Stimulated activated CD4-positive, alpha-beta T cell treated with anti-CD3 and anti-CD28 coated beads, Interleukin-4, amount 100 ng/mL, for 48 hours (primary cell): ENCODE measurements at regions not wholly inside any gene's neighbourhood (a gene's known extent, or its start where the extent isn't known, plus 50 kb on each side); places are given as distances from the start of the nearest gene placed in this dataset.
"Not testable (repeated sequence)": the region's sequence is repeated elsewhere in the genome, so short reads cannot be mapped to it uniquely, and the experiment has no call there.

ENCODE experiments used
- DNase-seq, 2 donors: peaks; one replicate each; pipeline ENCODE4 v3.0.0-alpha.2; 2020; ENCODE audit warnings: low read depth in 2 of 2

DNA sequence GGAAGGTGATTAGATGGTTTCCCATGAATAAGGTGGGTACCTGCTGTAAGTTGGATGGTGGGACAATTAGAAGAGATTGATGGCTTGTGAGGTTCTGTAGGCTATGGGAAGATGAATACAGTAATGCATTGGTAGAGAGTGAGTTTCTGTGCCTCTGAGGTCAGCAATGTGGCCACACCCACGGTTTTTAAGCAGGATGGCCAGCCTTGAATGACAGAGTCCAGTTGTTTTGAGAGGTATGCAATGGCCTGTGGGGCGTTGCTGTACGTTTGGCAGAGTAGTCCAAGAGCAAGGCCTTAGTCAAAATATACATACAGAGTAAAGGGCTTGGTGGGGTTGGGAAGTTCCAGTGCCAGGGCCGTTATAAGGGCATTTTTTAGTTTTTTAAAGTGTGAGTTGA is 235.6 kb upstream of the C9orf72 start:
- DNase-seq = no peak

DNA sequence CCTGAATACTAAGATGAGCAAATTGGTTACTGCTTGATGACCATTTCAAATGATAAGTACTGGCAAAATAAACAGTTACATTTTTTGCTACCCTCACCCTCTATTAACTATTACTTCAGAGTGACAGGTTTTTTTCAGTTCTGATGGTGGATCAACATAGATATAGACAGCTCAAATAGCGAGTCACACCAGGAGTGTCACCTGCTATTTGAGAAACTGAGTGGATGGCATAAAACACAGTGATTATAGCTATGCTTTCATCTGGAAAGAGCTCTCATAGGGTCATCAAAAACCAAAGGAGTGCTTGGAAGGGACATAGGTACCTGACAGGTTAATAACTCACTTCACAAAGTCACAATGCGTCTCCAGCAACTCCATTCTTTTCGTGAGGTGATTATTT is 244.5 kb upstream of the C9orf72 start:
- no peak for DNase-seq

DNA sequence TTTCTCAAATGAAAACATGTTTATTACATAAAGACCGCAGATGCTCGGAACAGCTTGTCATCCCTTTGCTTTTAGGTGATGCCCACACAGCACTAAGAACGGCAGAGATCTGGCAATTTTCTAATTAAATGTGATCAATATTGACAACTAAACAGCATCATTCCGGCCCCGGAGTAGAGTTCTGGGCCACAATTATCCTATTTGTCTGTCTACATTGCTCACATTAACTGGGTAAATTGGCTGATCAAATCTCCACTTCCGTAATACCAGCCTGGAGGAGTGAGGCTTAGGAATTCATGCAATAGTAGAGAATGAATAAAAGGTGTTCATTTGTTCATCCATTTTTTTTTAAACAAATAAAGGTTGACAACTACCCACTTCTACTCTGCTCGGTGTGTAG is 245.1 kb upstream of the C9orf72 start:
- no peak for DNase-seq

DNA sequence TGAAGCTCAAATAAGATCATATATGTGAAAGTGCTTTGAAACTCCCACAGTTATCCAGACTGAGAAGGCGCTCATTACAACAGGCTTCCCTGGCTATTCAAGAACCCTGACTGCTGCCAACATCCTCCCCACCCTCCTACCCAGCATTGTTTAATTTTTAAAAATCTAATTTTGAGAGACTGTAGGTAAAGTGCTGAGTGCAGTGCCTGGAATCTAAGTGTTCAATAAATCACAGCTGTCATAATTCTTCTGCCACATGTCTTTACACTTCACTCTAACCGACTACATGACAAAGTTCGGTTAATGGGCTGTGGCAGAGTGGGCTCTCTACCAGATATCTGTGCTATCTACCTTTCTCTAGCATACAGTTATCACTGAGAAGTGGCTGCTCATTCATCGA is 255.6 kb upstream of the C9orf72 start:
- DNase-seq = no peak

DNA sequence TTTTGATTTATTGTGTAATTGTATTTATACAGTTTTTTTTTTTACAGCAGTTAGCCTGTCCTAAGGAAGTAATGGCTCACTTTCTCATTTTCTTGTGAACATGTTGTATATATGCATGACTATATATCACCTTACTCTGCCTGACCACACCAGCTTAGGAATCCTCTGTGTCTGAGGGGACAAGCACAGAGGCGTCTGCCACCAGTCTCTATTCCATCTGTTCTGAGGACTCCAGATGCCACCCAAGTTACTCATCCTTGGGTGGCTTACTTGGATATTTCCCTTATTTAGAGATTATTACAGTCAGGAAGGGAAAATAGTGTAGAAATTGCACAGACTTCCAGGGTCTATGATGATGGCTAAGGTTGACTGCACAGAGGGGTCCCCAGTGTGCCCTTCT is 256.3 kb upstream of the C9orf72 start:
- DNase-seq = no peak

DNA sequence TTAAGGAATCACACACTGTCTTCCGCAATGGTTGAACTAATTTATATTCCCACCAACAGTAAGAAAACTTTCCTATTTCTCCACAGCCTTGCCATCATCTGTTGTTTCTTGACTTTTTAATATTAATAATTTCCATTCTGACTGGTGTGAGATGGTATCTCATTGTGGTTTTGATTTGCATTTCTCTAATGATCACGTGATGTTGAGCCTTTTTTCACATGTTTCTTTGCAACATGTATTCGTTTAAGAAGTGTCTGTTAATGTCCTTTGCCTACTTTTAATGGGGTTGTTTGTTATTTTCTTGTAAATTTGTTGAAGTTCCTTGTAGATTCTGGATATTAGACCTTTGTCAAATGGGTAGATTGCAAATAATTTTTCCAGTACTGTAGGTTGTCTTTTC is 258.8 kb upstream of the C9orf72 start:
- not testable (repeated sequence) for DNase-seq

DNA sequence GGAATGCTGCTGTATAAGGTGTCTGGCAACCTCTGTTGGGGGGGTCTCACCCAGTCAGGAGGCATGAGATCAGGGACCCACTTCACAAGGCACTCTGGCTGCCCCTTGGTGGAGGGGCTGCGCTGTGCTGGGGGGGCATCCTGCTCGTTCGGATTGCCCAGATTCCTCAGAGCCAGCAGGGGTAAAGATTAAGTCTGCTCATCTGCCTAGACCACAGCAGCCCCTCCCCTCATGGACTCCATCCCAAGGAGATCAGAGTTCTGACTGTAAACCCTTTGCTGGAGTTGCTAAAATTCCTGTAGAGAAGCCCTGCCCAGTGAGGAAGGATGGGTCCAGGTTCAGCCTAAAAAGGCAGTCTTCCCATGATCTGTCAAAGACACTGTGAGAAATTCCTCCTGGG is 262.0 kb upstream of the C9orf72 start:
- no peak for DNase-seq

DNA sequence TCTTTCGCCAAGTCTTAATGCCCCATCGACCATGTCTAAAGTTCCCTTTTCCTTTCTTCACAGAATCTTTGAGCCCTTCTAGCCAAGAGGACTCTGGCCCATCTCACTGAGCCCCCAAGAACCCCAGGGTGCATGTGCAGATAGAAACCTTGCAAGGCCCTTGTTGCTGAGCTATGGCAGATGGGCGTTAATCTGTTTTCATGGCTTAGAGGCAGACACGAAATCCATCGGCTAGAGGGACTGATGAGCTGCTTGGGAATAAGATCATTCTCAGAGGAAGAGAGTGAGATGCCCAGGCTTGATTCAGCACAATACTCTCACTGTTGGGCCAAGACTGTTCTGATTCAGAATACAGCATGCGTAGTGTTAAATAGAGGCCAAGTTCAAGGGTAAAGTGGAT is 262.5 kb upstream of the C9orf72 start:
- no peak for DNase-seq

DNA sequence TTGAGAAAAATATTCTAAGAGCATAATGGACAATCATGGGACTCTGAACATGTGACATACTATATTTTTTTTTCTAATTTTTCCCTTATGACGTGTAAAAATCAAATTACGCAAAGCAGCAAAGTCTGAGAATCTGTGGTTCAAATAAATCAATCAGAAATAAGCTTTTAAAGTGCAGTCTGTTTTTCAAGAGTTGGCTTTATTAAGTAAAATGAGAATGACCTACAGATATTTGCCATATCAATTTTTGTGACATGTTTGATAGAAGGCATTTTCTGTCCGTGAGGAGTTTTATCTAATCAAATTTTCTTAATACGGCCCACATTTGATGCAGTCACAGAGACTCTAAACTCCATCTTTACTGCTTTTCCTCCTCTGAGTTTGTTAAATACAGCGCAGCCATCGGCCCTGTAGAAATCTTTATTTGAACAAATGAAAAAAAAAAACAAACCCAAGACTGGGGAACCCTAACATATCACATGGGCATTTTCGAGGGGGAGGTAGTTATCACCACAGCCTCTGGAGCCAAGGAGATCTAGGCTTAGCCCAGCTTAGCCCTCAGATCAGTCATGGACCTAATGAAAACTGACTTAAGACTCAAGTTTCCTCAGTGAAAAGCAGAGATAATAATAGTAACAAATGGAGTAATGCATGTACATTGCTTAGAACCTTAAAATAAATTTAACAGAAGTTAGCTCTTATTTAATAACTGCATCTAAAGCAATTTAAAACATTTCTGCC is 263.6 kb upstream of the C9orf72 start:
- no peak for DNase-seq

DNA sequence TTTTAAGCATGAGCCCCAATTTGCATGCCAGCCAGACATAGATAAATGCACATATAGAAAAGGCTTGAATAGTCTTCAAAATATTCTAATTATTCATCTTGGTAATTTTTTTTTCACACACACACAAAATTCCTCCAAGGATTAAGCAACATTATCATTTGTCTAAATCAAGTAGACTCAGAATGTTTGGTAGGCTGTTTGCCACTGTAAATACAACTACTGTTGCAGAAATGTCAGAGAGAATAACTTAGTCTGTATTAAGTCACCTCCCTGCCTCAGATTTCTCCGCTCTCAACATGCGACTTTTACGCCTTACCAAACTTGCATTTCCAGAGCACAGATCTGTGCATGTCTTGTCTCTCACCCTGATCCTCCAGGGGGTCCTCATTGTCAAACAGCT is 265.6 kb upstream of the C9orf72 start:
- DNase-seq = no peak

DNA sequence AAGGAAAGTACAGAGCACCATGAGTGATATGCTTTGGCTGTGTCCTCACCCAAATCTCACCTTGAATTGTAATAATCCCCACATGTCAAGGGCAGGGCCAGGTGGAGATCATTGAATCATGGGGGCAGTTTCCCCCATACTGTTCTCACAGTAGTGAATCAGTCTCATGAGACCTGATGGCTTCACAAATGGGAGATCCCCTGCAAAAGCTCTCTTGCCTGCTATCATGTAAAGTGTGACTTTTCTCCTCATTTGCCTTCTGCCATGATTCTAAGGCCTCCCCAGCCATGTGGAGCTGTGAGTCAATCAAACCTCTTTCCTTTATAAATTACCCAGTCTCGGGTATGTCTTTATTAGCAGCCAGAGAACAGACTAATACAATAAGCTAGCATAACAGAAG is 266.5 kb upstream of the C9orf72 start:
- DNase-seq = not testable (repeated sequence)

DNA sequence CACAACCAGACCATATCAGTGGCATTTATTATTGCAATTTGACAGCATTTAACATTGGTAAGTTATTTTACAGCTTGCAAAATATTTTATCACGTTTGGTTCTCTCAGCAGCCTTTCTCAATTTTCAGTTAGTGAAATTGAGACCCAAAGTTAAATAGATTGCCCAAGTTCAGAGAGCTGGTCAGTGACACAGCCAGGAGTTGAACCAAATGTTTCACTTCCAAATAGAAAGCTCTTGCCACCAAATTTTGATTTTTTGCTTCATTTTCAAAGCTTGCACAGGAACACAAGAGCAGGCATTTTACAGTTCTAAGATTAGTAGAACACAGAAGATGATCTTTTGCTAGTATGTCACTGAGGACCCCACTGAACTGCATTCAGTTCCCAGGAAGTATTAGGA is 271.5 kb upstream of the C9orf72 start:
- DNase-seq = no peak

DNA sequence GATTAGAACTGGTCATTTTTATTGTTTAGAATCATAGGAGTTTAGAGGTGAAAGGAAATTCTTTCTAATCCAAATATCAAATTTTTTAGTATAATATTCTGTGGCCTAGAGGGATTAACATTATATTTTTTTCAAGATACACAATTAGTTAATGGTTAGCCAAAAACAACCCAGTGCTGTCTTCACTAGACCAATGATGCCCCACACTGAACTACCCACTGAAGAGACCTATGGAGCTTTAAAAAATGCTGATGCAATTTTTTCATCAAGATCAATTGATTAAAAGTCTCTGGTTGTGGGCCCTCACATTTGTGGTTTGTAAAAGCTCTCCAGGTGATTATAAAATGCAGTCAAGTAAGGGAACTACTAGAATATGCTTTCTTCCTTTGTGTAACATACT is 274.1 kb upstream of the C9orf72 start:
- DNase-seq = no peak

DNA sequence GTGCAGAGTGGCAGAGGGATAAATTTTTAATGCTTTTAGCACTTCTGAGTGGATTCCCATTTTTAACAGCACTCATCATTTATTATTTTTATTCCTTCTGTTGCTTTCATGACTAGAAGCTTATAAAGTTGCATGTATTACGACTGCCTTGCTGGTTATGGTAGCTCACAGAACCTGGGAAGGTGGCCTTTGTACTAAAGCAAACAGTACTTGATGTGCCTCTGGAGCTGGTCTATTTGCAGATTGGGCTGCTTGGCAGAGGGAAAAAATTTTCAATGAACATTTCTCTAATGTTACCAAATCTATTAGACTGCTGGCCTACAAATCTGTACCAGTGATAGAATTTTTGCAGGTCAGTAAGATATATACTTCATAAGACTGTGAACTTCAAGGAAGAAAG is 274.5 kb upstream of the C9orf72 start:
- DNase-seq = no peak

DNA sequence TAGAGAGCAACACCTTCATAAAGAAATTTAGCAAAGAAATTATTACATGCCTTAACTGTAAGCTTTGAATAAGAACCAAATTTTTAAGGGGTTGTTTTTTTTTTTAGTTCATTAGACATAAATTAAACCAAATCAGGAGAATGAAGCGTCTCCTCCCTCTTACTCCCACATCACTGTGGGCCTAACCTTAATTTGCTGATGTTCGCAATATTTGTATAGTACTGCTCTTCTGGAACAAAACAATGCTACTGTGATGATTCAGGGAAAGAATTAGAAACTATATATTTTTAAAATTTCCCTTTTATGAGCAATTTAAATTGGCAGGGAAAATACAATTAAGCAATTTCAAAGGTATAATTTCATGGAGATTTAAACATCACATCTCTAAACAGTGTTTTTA is 275.0 kb upstream of the C9orf72 start:
- DNase-seq = no peak

DNA sequence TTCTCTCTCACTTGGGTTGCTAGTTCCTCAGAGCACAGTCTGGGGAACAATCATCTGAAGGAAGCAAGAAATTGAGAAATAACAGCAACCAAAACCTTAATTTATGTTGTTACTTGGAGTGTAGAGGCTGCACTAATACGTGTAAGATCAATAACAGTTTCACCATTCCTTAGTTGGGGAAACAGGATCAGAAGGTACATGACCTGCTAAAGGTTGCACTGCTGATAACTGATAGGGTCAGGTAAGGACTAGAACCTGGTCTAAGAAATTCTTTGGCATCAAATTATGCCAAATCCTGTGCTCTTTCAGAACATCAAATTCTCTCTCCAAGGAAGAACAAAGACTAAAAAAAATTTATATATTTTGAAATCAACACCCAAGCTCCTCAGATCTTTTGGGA is 278.6 kb upstream of the C9orf72 start:
- DNase-seq = no peak

DNA sequence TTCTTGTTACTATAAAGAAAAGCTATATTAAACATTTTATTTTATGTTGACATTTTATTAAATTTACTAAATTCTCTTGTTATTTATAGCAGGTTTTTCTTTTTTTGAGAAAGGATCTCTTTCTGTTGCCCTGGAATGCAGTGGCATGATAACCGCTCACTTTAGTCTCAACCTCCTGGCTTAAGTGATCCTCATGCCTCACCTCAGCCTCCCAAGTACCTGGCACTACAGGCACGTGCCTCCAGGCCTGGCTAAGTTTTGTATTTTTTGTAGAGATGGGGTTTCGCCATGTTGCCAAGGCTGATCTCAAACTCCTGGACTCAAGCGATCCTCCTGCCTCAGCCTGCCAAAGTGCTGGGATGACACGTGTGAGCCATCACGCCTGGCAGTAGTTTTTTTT is 280.2 kb upstream of the C9orf72 start:
- no peak for DNase-seq

DNA sequence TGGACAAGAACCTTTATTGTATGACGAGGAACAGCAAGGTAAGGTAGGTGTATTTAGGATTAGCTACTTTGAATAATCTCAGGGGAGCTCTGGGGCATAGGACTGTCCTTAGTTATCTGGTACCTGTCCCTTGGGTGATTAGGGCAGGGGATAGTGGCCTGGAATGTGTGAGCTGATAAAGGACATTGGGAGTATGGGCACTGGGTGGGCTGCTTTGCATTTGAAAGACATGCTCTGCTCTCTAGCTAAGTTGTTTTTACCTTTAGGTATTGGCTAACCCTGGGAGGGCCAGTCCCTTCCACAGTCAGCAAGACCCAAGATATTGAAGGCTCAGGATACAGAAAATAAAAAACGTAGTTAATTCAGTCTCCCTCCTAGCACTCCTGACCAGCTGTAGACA is 282.8 kb upstream of the C9orf72 start:
- DNase-seq = no peak

DNA sequence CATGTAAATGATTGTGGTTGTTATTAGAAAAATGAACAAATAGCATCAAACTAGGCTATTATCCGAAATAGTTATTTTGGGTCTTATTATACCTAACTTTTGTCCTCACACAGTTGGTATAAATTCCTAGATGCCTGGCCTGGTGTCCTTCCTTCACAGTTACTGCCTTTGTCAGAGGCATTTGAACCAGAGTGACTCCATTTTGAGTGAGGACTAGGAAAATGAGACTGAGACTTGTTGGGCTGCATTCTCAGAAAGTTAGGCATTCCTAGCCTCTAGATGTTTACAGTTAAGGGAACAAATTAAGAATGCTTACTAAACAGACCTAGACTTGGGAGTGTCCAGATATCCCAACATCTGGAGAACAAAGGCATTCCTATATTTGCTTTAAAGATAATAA is 283.5 kb upstream of the C9orf72 start:
- no peak for DNase-seq

DNA sequence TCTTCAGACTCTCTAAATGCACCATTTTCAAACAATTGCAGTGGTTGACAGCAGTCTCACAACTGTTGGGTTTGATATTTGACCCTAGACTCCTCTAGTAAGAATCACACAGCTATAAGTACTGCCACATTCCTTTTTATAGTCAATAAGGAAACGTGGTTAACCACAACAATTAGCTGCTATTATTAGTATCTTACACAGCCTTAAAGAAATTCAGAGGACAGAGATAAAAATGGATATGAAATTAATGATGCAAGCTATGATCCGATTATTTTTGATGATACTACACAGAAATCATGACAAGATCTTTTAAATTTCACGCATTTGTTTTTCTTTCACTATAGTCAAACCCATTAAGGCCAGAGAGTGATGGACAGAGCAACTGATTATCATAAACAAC is 288.6 kb upstream of the C9orf72 start:
- no peak for DNase-seq

DNA sequence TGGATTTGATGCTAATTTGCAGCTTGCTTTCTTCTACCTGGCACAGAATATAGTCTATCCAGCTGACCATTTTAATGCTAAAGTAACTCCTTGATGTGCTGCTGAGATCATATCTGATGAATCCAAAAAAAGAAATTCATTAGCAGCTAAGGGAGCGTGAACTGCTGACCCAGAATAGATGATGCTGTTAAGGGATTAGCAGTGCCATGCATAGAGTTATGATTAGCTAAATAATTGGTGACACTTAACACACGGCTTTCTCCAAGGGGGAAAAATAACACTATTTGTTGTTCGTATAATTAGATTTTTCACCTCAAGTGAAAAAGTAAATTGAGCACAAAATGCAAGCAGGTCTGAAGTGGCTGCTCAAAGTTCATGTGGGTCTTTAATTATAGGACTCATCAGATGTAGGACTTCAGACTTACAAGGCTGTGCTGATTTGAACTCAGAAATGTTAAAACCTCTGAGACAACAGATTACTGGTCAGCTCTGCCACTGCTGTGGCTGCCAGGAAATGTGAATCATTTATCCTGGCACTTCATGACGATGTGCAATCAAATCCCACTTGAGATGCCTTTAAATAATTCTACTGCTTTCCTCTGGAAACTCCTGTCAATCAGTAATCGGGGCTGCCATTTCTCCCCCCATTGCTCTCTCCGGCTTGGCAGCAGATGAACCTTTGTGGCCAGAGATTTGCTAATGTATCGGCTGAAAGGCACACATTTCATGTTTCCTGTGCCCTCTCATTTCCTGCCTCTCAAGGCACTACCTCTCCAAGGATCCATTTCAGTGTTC is 291.6 kb upstream of the C9orf72 start:
- no peak for DNase-seq

DNA sequence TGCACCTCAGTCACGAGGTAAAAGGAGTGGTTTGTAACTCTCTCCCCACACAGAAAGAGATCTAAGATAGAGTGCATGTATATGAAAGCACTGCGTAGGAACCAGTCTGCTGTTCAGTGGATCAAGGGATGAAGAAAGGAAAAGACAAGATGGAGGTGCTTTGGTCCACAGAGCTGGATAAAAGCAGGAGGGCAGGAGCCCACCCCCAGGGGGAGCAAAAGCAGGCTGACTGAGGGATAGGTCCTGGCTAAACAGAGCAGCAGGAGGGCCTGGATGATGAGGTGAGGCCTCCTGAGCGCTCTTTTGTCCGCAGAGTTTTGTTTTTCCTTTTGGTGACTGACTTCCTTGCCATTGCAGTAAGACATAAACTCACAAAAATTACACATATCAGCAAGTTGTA is 293.5 kb upstream of the C9orf72 start:
- DNase-seq = no peak

DNA sequence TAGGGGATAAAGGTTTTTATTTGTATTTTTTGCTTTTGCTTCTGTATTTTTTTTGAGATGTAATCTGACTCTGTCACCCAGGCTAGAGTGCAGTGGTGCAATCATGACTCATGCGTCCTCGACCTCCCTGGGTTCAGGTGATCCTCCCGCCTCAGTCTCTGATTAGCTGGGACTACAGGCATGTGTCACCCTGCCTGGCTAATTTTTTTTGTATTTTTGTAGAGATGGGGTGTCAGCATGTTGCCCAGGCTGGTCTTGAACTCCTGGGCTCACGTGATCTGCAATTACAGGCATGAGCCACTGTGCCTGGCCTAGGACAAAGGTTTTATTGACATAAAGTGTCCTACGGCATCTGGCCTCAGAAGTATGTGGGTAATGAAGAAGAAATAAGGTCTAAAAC is 297.1 kb upstream of the C9orf72 start:
- no peak for DNase-seq

DNA sequence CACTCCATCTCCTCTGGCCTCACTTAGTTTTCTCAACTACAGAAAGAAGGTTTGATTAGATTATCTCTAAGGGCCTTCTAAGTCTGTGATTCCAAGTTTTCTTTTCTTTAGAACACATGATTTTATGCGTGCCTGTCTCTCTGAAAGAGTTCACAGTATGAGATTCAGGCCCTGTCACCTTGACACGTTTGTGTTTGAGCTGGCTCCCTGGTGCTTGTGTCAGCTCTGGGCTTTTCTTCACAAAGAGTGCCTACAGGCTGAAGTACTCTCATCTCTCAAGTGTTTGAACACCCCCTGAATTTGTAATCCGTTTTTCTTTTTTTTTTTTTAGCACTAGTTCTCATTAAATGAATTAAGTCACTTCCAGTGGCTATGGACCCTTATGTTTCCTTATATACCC is 306.9 kb upstream of the C9orf72 start:
- no peak for DNase-seq
